ENCODE measurements at regions not wholly inside any gene's neighbourhood (a gene's known extent, or its start where the extent isn't known, plus 50 kb on each side); places are given as distances from the start of the nearest gene placed in this dataset.
"Not testable (repeated sequence)": the region's sequence is repeated elsewhere in the genome, so short reads cannot be mapped to it uniquely, and the experiment has no call there.

DNA sequence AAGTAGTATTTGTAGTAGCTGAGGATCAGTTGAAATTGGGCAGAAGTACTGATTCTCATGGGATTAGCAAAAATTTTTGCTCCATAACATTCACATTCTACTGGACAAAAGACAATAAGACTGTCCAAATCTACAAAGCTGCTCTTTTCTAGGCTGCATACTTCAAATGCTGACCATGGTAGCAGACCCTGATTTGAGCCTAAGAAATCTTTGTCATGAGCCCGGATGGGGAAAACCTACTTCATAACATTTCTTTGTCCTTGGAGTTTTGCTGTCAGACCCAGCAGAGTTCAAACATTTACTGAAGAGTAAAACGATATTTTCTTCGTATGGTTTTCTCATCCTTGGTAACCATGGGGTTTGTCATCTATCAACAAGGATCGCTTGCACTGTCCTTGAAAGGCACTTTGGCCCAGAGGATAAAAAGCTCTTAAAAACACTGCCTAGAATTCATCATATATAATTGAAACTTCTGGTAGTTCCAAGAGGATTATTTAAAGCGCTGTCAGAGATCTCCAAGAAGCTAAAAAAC lies 216.9 kb downstream of the CAVIN4 start:
- H3K4me1 ChIP-seq (ENCODE audit: control insufficient read depth in 1 of 2, insufficient read depth in 1 of 2, low read depth in 1 of 2, low read length in 1 of 2) = no peaks in the 10 kb centered on the region
- H3K27ac ChIP-seq = no peak overlapping the region
- no peaks in the 10 kb centered on the region for H3K36me3 ChIP-seq
- H3K27me3 ChIP-seq = no peaks in the 10 kb centered on the region
- TF ChIP-seq, protein P1, sequence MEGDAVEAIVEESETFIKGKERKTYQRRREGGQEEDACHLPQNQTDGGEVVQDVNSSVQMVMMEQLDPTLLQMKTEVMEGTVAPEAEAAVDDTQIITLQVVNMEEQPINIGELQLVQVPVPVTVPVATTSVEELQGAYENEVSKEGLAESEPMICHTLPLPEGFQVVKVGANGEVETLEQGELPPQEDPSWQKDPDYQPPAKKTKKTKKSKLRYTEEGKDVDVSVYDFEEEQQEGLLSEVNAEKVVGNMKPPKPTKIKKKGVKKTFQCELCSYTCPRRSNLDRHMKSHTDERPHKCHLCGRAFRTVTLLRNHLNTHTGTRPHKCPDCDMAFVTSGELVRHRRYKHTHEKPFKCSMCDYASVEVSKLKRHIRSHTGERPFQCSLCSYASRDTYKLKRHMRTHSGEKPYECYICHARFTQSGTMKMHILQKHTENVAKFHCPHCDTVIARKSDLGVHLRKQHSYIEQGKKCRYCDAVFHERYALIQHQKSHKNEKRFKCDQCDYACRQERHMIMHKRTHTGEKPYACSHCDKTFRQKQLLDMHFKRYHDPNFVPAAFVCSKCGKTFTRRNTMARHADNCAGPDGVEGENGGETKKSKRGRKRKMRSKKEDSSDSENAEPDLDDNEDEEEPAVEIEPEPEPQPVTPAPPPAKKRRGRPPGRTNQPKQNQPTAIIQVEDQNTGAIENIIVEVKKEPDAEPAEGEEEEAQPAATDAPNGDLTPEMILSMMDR (IDR thresholded peaks at IDR 0.05) = no peak
- no peak overlapping the region for H3K4me3 ChIP-seq (ENCODE audit: low read depth in 1 of 2, low read length in 1 of 2)
- no peaks in the 10 kb centered on the region for H3K9me3 ChIP-seq

DNA sequence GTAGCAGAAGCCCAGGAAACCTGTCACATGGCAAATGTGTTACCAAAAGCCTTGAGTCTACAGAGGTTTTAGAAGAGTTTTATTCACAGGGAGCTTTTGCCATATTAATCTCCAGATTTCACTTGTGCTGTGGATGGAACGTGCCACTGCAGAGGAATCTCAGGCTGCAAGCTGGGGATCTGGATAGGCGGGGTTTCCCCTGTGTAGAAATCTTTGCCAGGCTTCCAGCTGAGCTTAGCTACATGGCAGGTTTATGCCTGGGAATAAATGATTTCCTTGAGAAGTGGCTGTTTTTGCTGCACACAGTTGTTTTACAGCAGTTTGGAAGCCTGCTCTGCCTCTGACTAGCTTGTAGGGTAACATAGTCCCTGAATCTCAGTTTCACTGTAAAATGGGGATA lies 224.6 kb upstream of the PLPPR1 start:
- TF ChIP-seq, protein P1 (IDR thresholded peaks at IDR 0.05) = no peak
- Histone ChIP-seq H3K4me3 (ENCODE audit: low read depth in 1 of 2, low read length in 1 of 2) (no peak overlapping the region), H3K36me3 (no peaks in the 10 kb centered on the region), H3K27ac (no peak overlapping the region), H3K9me3 (no peaks in the 10 kb centered on the region), H3K27me3 (no peaks in the 10 kb centered on the region), H3K4me1 (ENCODE audit: control insufficient read depth in 1 of 2, insufficient read depth in 1 of 2, low read depth in 1 of 2, low read length in 1 of 2) (no peaks in the 10 kb centered on the region)

GRCh38 chr9:100811643-100812042 lies 216.9 kb upstream of the PLPPR1 start:
- no peaks in the 10 kb centered on the region for H3K9me3 ChIP-seq
- no peak overlapping the region for H3K4me3 ChIP-seq (ENCODE audit: low read depth in 1 of 2, low read length in 1 of 2)
- no peaks in the 10 kb centered on the region for H3K4me1 ChIP-seq (ENCODE audit: control insufficient read depth in 1 of 2, insufficient read depth in 1 of 2, low read depth in 1 of 2, low read length in 1 of 2)
- TF ChIP-seq, protein P1 (IDR thresholded peaks at IDR 0.05) = no peak
- H3K36me3 ChIP-seq = no peaks in the 10 kb centered on the region
- H3K27ac ChIP-seq = no peak overlapping the region
- no peaks in the 10 kb centered on the region for H3K27me3 ChIP-seq

- H3K4me3 ChIP-seq (ENCODE audit: low read depth in 1 of 2, low read length in 1 of 2) = no peak overlapping the region
- no peaks in the 10 kb centered on the region for H3K9me3 ChIP-seq
- H3K4me1 ChIP-seq (ENCODE audit: control insufficient read depth in 1 of 2, insufficient read depth in 1 of 2, low read depth in 1 of 2, low read length in 1 of 2) = no peaks in the 10 kb centered on the region
- no peak overlapping the region for H3K27ac ChIP-seq
- no peaks in the 10 kb centered on the region for H3K36me3 ChIP-seq
- no peaks in the 10 kb centered on the region for H3K27me3 ChIP-seq
- TF ChIP-seq, protein P1 (IDR thresholded peaks at IDR 0.05) = no peak
Measured at GRCh38 chr9:100813871-100814270, 214.7 kb upstream of the PLPPR1 start.

DNA sequence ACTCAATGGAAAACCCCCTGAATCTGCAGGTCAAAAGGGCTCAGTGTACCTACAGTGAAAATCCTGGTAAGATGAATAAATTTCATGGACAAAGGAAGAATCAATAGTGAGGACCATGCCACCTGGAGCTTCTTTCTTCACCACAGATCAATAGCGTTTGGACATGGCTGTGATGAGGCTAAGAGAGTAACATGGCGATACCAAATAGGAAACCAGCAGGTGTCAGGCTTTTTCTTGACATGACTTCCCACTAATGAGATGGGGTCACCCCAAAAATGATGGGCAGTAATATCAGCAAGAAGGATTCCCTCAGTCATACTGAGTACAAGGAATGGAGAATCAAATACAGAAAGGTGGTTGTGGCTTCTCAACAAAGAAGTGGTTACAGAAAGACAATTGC lies 208.5 kb upstream of the PLPPR1 start:
- no peaks in the 10 kb centered on the region for H3K9me3 ChIP-seq
- no peak overlapping the region for H3K27ac ChIP-seq
- H3K36me3 ChIP-seq = no peaks in the 10 kb centered on the region
- no peaks in the 10 kb centered on the region for H3K4me1 ChIP-seq (ENCODE audit: control insufficient read depth in 1 of 2, insufficient read depth in 1 of 2, low read depth in 1 of 2, low read length in 1 of 2)
- TF ChIP-seq, protein P1 (IDR thresholded peaks at IDR 0.05) = no peak
- H3K4me3 ChIP-seq (ENCODE audit: low read depth in 1 of 2, low read length in 1 of 2) = no peak overlapping the region
- H3K27me3 ChIP-seq = no peaks in the 10 kb centered on the region

DNA sequence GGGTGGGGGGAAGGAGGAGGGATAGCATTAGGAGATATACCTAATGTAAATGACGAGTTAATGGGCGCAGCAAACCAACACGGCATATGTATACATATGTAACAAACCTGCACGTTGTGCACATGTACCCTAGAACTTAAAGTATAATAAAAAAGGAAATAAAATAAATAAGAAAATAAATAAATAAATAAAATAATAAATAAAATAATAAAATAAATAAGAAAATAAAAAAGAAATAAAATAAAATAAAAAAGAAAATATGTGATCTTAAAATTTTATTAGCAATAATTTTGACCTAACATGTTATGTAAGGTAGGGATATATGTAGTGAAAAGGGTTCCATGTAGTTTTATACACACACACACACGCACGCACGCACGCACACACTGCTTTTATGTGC lies 195.5 kb upstream of the PLPPR1 start:
- not testable (repeated sequence) for H3K27ac ChIP-seq; H3K27me3 ChIP-seq; H3K4me3 ChIP-seq (ENCODE audit: low read depth in 1 of 2, low read length in 1 of 2); H3K9me3 ChIP-seq; H3K36me3 ChIP-seq; H3K4me1 ChIP-seq (ENCODE audit: control insufficient read depth in 1 of 2, insufficient read depth in 1 of 2, low read depth in 1 of 2, low read length in 1 of 2)

All from neutrophil (primary cell).